ENCODE measurements at regions not wholly inside any gene's neighbourhood (a gene's known extent, or its start where the extent isn't known, plus 50 kb on each side); places are given as distances from the start of the nearest gene placed in this dataset.

DNA sequence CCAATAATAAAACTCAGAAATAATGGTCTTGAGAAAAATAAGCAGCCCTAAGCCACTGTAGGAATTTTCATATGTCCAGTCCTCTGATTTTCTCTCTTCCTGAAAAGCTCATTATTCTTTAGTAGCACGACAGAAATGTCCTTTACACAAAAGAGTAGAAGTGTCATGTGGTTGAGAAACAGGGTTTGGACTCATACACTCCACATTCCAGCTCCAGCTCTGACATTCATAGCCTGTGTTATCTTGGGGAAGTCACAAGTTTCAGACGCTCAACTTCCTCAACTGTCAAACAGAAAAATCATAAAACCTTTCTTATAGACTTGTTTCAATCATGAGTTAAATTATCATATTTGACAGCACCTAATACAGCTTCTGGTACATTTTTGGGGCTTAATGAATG lies 511.5 kb downstream of the TNS1 start:
- TF ChIP-seq CTCF (conservative IDR thresholded peaks at IDR 0.05; ENCODE audit: low read depth, low read length), result no peak
- DNase-seq (ENCODE audit: low read depth), result no peak
- no peak overlapping the region for H3K4me3 ChIP-seq (ENCODE audit: low read depth, low read length)

DNA sequence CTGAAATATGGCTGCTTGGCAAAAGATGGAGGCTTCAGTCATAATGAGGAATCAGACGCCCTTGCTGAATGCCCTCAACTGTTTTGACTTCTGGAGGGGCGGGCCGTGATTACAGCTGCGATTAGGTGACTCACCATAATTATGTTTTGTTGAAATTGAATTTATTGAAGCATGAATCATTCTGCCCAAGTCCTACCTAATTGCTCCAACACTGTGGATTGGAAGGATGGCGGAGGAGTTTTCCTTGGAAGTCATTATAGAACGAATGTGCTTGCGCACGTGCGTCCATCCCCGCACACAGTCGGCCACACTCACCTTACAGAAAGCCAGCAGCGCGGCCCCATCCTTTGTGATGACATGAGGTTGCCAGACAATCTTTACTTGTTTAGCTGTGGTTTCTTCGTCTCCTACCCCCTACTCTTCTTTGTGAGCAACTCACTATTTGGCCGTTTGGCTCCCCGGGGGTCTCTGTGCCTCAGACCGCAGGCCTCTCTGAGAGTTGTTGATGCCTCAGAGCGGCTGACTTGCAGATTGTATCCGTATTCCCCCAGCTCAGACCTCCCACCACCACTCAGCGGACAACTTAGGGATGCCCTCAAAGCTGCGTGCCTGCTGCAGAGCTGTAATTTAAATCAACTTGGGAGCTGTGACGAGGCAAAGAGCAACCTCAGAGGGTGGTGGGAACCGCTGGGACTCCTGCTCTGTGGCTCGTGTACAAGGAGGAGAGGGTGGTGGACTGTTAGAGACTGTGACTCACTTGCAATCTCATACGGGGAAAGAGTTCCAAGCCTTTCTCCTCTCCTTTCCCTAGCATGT lies 513.4 kb downstream of the TNS1 start:
- DNase-seq (ENCODE audit: low read depth), result no peak
- no peak overlapping the region for H3K4me3 ChIP-seq (ENCODE audit: low read depth, low read length)
- no peak for TF ChIP-seq CTCF (conservative IDR thresholded peaks at IDR 0.05; ENCODE audit: low read depth, low read length)

GRCh38 chr2:217484046-217484445 lies 518.7 kb downstream of the TNS1 start:
- no peak for TF ChIP-seq CTCF (conservative IDR thresholded peaks at IDR 0.05; ENCODE audit: low read depth, low read length)
- no peak overlapping the region for H3K4me3 ChIP-seq (ENCODE audit: low read depth, low read length)
- no peak for DNase-seq (ENCODE audit: low read depth)

- no peak overlapping the region for H3K4me3 ChIP-seq (ENCODE audit: low read depth, low read length)
- no peak for DNase-seq (ENCODE audit: low read depth)
- TF ChIP-seq CTCF (conservative IDR thresholded peaks at IDR 0.05; ENCODE audit: low read depth, low read length), result no peak
Measured at GRCh38 chr2:217482056-217482710, 520.6 kb downstream of the TNS1 start.

- H3K4me3 ChIP-seq (ENCODE audit: low read depth, low read length), result no peak overlapping the region
- TF ChIP-seq CTCF (conservative IDR thresholded peaks at IDR 0.05; ENCODE audit: low read depth, low read length), result no peak
- DNase-seq (ENCODE audit: low read depth), result no peak
Measured at GRCh38 chr2:217481577-217481976, 521.2 kb downstream of the TNS1 start.

GRCh38 chr2:217479566-217479965 lies 523.2 kb downstream of the TNS1 start:
- no peak for DNase-seq (ENCODE audit: low read depth)
- no peak overlapping the region for H3K4me3 ChIP-seq (ENCODE audit: low read depth, low read length)
- no peak for TF ChIP-seq CTCF (conservative IDR thresholded peaks at IDR 0.05; ENCODE audit: low read depth, low read length)

Measured in epithelial cell of proximal tubule (primary cell).